ENCODE measurements at regions not wholly inside any gene's neighbourhood (a gene's known extent, or its start where the extent isn't known, plus 50 kb on each side); places are given as distances from the start of the nearest gene placed in this dataset.

DNA sequence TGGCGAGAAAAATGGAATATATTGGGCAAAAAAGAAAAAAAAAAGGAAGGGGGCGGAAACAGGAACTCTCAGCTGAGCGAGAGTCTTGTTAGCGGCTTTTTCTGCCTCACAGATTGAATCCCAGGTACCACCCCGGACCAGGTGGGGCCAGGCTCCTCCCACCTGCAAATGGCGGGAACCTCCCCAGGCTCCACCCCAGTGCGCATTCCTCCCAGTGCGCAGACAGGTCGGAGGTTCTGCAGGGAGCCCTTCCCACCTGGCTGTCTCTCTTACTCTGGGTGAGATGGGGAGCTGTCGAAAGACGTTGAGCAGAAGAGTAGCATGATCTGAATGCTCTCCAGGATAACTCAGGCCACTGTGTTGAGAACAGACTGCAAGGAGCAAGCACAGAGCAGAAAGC, 57.0 kb upstream of the ETV6 start:
- H3K36me3 ChIP-seq (ENCODE audit: low read depth) = no peaks in the 10 kb centered on the region
- no peak overlapping the region for H3K27ac ChIP-seq (ENCODE audit: poor library complexity, severe bottlenecking)
- TF ChIP-seq, protein P1, sequence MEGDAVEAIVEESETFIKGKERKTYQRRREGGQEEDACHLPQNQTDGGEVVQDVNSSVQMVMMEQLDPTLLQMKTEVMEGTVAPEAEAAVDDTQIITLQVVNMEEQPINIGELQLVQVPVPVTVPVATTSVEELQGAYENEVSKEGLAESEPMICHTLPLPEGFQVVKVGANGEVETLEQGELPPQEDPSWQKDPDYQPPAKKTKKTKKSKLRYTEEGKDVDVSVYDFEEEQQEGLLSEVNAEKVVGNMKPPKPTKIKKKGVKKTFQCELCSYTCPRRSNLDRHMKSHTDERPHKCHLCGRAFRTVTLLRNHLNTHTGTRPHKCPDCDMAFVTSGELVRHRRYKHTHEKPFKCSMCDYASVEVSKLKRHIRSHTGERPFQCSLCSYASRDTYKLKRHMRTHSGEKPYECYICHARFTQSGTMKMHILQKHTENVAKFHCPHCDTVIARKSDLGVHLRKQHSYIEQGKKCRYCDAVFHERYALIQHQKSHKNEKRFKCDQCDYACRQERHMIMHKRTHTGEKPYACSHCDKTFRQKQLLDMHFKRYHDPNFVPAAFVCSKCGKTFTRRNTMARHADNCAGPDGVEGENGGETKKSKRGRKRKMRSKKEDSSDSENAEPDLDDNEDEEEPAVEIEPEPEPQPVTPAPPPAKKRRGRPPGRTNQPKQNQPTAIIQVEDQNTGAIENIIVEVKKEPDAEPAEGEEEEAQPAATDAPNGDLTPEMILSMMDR (IDR thresholded peaks at IDR 0.05; ENCODE audit: poor library complexity, severe bottlenecking) = no peak
- no peaks in the 10 kb centered on the region for H3K27me3 ChIP-seq (ENCODE audit: insufficient read depth, poor library complexity, severe bottlenecking)
- no peak overlapping the region for H3K4me3 ChIP-seq (ENCODE audit: severe bottlenecking)
- H3K9me3 ChIP-seq (ENCODE audit: severe bottlenecking) = no peaks in the 10 kb centered on the region
- no peak for ATAC-seq (ENCODE audit: low read depth)
- H3K4me1 ChIP-seq (ENCODE audit: insufficient read depth, poor library complexity, severe bottlenecking) = no peaks in the 10 kb centered on the region
- DNase-seq (ENCODE audit: low spot score) = no peak

DNA sequence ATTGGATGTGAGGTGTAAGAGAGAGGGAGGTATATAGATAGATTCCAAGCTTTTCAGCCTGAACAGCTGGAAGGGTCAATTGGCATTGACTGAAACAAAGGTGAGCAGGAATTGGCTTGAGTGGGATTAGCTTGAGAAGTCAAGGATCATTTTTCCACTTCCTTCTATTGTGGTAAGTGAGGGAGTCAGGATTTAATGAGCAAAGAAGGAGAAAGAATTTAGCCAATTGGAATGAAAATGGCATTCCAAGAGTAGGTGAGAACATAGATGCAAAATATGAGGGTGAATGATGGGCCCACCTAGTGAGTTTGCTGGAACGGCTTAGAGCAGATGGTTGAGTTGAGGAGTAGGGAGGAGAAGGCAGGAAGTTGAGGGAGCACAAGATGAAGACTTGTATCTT, 56.5 kb upstream of the ETV6 start:
- H3K36me3 ChIP-seq (ENCODE audit: low read depth) = no peaks in the 10 kb centered on the region
- TF ChIP-seq, protein P1 (IDR thresholded peaks at IDR 0.05; ENCODE audit: poor library complexity, severe bottlenecking) = no peak
- H3K9me3 ChIP-seq (ENCODE audit: severe bottlenecking) = no peaks in the 10 kb centered on the region
- H3K27ac ChIP-seq (ENCODE audit: poor library complexity, severe bottlenecking) = no peak overlapping the region
- no peak for ATAC-seq (ENCODE audit: low read depth)
- H3K4me1 ChIP-seq (ENCODE audit: insufficient read depth, poor library complexity, severe bottlenecking) = no peaks in the 10 kb centered on the region
- DNase-seq (ENCODE audit: low spot score) = no peak
- no peak overlapping the region for H3K4me3 ChIP-seq (ENCODE audit: severe bottlenecking)
- no peaks in the 10 kb centered on the region for H3K27me3 ChIP-seq (ENCODE audit: insufficient read depth, poor library complexity, severe bottlenecking)

DNA sequence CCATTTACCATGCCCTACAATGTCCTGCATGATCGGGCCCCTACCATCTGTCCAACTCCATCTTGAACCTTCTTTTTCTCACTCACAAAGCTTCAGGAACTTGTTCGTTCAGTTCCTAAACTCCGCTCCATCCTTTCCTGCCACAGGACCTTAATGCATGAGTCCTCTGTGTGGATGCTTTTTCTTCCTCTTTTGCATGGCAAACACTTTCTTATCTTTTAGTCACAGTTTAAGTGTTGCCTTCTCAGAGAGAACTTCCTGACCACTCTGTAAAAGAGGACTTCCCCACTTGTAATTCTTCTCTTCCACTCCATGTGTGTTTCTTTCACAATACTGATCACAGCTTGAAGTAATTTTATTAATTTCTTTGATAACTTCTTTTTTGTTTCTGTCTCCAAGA, 54.4 kb upstream of the ETV6 start:
- Histone ChIP-seq H3K27ac (ENCODE audit: poor library complexity, severe bottlenecking) (no peak overlapping the region), H3K9me3 (ENCODE audit: severe bottlenecking) (no peaks in the 10 kb centered on the region), H3K36me3 (ENCODE audit: low read depth) (no peaks in the 10 kb centered on the region), H3K4me3 (ENCODE audit: severe bottlenecking) (no peak overlapping the region), H3K4me1 (ENCODE audit: insufficient read depth, poor library complexity, severe bottlenecking) (no peaks in the 10 kb centered on the region), H3K27me3 (ENCODE audit: insufficient read depth, poor library complexity, severe bottlenecking) (no peaks in the 10 kb centered on the region)
- TF ChIP-seq, protein P1 (IDR thresholded peaks at IDR 0.05; ENCODE audit: poor library complexity, severe bottlenecking) = no peak
- ATAC-seq (ENCODE audit: low read depth) (no peak), DNase-seq (ENCODE audit: low spot score) (no peak)

DNA sequence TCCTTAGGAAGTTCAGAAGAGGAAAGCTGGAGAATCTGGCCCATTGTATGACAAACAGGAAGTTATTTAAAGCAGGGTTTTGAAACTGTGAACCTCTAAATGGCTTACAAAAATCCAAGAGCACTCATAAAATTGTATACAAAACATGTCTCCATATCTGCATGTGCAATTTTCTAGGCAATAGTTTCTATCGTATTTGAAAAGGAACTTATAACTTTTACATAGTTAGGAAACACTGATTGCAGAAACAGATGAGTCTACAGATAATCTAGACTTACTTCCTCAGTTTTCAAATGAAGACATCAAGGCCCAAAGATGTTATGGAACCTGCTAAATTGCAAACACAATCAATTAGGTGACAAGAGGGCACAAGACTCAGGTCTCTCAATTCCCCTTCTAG, 53.3 kb upstream of the ETV6 start:
- Histone ChIP-seq H3K36me3 (ENCODE audit: low read depth) (no peaks in the 10 kb centered on the region), H3K4me1 (ENCODE audit: insufficient read depth, poor library complexity, severe bottlenecking) (no peaks in the 10 kb centered on the region), H3K27me3 (ENCODE audit: insufficient read depth, poor library complexity, severe bottlenecking) (no peaks in the 10 kb centered on the region), H3K4me3 (ENCODE audit: severe bottlenecking) (no peak overlapping the region), H3K27ac (ENCODE audit: poor library complexity, severe bottlenecking) (no peak overlapping the region), H3K9me3 (ENCODE audit: severe bottlenecking) (no peaks in the 10 kb centered on the region)
- DNase-seq (ENCODE audit: low spot score) (no peak), ATAC-seq (ENCODE audit: low read depth) (no peak)
- TF ChIP-seq, protein P1 (IDR thresholded peaks at IDR 0.05; ENCODE audit: poor library complexity, severe bottlenecking) = no peak

DNA sequence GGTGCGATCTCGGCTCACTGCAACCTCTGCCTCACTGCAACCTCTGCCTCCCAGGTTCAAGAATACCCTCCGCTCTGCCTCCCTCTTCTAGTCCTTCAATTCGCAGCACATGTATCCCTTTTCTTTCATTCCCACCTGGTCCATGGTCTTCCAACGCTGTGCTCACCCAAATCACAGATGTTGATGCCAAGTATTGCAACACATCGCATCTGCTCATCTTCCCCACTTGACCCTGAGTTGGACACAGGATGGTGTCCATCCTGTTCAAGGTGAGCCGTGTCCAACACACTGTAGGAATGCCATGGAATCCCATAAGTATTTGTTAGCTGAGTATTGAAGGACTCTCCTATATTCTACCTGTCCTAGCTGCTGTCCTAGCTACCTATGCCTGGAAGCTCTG, 50.6 kb upstream of the ETV6 start:
- ATAC-seq (ENCODE audit: low read depth) (no peak), DNase-seq (ENCODE audit: low spot score) (no peak)
- Histone ChIP-seq H3K36me3 (ENCODE audit: low read depth) (no peaks in the 10 kb centered on the region), H3K27me3 (ENCODE audit: insufficient read depth, poor library complexity, severe bottlenecking) (no peaks in the 10 kb centered on the region), H3K9me3 (ENCODE audit: severe bottlenecking) (no peaks in the 10 kb centered on the region), H3K4me3 (ENCODE audit: severe bottlenecking) (no peak overlapping the region), H3K27ac (ENCODE audit: poor library complexity, severe bottlenecking) (no peak overlapping the region), H3K4me1 (ENCODE audit: insufficient read depth, poor library complexity, severe bottlenecking) (no peaks in the 10 kb centered on the region)
- TF ChIP-seq, protein P1 (IDR thresholded peaks at IDR 0.05; ENCODE audit: poor library complexity, severe bottlenecking) = no peak
